ENCODE measurements at regions not wholly inside any gene's neighbourhood (a gene's known extent, or its start where the extent isn't known, plus 50 kb on each side); places are given as distances from the start of the nearest gene placed in this dataset.

DNA sequence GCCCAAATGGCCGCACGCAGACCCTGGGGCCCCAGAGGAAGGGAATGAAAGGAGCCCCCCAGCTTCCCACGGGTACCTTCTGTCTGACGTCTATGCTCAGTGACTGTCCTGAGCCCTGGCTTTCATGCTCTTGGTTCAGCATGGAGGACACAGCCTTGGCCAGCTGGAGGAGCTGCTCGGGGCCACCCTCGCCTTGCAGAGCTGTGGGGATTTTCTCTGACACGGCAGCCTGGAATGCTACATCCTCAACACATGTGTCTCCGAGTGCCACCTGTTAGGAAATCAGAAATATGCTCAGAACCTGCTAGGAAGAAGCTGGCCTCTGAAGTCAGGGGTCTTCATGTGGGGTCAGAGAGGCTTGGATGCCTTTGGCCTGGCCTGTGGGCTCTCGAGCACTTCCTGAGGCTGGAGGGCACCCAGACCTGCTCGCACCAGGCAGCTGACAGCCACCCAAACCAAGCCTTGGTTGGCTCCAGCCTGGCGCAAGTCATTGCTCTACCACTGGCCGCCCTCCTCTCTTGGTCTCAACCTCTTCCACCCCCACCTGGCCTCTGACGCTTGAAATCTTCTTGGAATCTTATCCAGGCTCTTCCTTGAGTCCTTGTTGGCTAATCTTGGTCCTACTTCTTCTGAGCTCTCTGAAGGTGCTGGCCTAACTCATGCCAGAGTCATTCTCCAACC, 63.7 kb upstream of the BCO1 start:
- WGBS = 88% methylated on average over 13 of the region's 13 CpGs
- TF ChIP-seq, protein P1, sequence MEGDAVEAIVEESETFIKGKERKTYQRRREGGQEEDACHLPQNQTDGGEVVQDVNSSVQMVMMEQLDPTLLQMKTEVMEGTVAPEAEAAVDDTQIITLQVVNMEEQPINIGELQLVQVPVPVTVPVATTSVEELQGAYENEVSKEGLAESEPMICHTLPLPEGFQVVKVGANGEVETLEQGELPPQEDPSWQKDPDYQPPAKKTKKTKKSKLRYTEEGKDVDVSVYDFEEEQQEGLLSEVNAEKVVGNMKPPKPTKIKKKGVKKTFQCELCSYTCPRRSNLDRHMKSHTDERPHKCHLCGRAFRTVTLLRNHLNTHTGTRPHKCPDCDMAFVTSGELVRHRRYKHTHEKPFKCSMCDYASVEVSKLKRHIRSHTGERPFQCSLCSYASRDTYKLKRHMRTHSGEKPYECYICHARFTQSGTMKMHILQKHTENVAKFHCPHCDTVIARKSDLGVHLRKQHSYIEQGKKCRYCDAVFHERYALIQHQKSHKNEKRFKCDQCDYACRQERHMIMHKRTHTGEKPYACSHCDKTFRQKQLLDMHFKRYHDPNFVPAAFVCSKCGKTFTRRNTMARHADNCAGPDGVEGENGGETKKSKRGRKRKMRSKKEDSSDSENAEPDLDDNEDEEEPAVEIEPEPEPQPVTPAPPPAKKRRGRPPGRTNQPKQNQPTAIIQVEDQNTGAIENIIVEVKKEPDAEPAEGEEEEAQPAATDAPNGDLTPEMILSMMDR (IDR thresholded peaks at IDR 0.05) = no peak
- no peak for TF ChIP-seq POLR2AphosphoS5 (IDR thresholded peaks at IDR 0.05)
- no peak for TF ChIP-seq POLR2A (IDR thresholded peaks at IDR 0.05)
- Histone ChIP-seq H3K27ac (no peak overlapping the region), H3K27me3 (replicated peaks; ENCODE audit: insufficient read depth) (no peaks in the 10 kb centered on the region), H3K4me1 (replicated peaks) (no peaks in the 10 kb centered on the region), H3K9me3 (no peaks in the 10 kb centered on the region), H3K4me3 (no peak overlapping the region), H3K36me3 (no peaks in the 10 kb centered on the region)
- DNase-seq (ENCODE audit: low spot score) = no peak
- intact Hi-C loops (cut with DNase I) = no loop called here

DNA sequence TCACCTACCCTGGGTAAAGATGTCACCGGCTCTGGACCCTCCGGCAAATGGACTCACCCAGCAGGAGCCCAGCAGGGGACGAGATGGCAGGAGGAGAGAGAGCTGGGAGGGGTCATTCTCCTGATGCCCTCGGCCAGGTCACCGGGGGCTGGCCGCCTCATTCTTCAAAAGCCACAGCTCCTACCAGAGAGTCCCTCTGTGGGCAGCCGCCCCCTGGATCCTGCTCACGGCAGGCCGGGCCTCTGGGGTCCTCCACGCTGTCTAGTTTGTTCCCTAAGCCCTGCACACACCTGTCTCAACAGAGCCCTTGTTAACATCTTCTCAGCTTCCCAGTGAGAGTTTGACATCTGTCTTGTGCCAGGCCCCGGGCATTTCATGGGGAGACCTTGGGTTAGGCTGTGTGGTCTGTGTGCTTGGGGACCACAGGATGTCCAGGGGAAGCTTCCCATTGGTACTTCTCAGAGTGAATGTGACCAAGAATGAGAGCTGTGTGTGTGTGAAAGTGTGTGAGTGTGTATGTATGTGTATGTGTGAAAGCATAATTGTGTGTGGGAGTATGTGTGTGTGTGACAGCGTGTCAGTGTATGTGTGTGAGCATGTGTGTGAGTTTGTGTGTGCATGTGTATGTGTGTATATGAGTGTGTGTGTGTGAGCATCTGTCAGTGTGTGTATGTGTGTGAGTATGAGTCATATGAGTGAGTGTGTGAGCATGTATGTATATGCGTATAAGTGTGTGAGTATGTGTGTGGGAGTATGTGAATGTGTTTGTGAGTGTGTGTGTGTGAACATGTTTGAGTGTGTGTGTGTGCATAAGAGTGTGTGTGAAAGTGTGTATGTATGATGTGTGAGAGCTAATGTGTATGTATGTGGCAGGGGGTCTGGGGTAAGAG, 65.5 kb upstream of the BCO1 start:
- 73% methylated on average over 13 of the region's 13 CpGs for WGBS
- H3K27me3 ChIP-seq (replicated peaks; ENCODE audit: insufficient read depth) = no peaks in the 10 kb centered on the region
- no peak overlapping the region for H3K4me3 ChIP-seq
- no peak overlapping the region for H3K27ac ChIP-seq
- DNase-seq (ENCODE audit: low spot score) = no peak
- no peaks in the 10 kb centered on the region for H3K4me1 ChIP-seq (replicated peaks)
- H3K36me3 ChIP-seq = no peaks in the 10 kb centered on the region
- intact Hi-C loops (cut with DNase I) = no loop called here
- TF ChIP-seq POLR2A (IDR thresholded peaks at IDR 0.05) (no peak), POLR2AphosphoS5 (IDR thresholded peaks at IDR 0.05) (no peak)
- TF ChIP-seq, protein P1 (IDR thresholded peaks at IDR 0.05) = no peak
- no peaks in the 10 kb centered on the region for H3K9me3 ChIP-seq

DNA sequence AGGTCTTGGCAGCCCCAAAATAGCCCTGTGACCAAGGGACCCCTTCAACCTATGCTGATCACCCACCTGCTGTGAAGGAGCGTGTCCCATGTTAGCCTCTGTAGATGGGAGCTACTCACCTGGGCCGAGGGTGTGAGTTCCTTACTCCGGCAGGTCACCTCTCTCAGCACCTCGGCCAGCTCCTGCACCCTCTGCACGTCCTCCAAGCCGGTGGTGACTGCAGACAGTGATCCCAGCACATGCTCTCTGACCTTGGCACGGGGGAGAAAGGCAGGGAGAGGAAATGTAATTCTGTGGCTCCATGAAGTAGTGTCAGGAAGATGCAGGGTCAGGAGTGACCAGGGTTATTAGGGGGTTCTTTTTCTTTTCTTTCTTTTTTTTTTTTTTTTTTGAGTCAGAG, 67.7 kb upstream of the BCO1 start:
- Histone ChIP-seq H3K27me3 (replicated peaks; ENCODE audit: insufficient read depth) (no peaks in the 10 kb centered on the region), H3K36me3 (no peaks in the 10 kb centered on the region), H3K4me3 (no peak overlapping the region), H3K9me3 (no peaks in the 10 kb centered on the region), H3K27ac (no peak overlapping the region), H3K4me1 (replicated peaks) (no peaks in the 10 kb centered on the region)
- no peak for TF ChIP-seq POLR2A (IDR thresholded peaks at IDR 0.05)
- 39% methylated on average over 7 of the region's 7 CpGs for WGBS
- no peak for DNase-seq (ENCODE audit: low spot score)
- intact Hi-C loops (cut with DNase I) = no loop called here

DNA sequence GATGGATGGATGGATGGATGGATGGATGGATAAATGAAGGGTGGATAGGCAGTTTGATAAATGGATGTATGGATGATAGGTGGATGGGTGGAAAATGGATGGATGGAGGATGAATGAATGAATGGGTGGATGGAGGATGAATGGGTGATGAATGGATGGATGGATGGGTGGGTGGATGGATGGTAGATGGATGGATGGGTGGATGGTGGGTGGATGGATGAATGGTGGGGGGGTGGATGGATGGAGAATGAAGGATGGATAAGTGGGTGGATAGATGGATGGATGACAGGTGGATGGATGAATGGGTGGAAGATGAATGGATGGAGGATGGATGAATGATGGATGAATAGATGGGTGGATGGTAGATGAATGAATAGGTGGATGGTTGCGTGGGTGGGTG, 70.1 kb upstream of the BCO1 start:
- Histone ChIP-seq H3K4me3 (no peak overlapping the region), H3K9me3 (no peaks in the 10 kb centered on the region), H3K4me1 (replicated peaks) (no peaks in the 10 kb centered on the region), H3K36me3 (no peaks in the 10 kb centered on the region), H3K27ac (no peak overlapping the region), H3K27me3 (replicated peaks; ENCODE audit: insufficient read depth) (no peaks in the 10 kb centered on the region)
- 81% methylated on average over 1 of the region's 1 CpG for WGBS
- TF ChIP-seq, protein P1 (IDR thresholded peaks at IDR 0.05) = no peak
- TF ChIP-seq POLR2A (IDR thresholded peaks at IDR 0.05) (no peak), POLR2AphosphoS5 (IDR thresholded peaks at IDR 0.05) (no peak)
- intact Hi-C loops (cut with DNase I) = no loop called here
- DNase-seq (ENCODE audit: low spot score) = no peak

DNA sequence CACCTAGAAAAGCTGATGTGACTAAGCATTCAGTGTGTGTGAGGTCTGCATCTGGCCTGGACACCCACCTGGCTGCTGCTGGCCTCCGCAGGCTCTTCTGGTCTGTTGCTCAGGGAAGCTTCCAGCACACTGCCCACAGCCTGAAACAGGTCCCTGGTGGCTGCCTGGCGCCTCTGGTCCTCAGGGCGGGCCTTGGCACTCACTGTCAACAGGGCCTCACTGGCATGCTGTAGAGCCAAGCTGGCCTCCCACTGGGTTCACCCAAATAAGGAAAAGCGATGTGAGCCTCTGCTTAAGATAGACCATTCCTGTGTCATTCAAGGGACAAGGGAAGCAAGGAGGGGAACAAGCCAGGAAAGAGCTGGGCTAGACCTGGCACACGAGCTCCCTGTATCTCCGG, 70.6 kb upstream of the BCO1 start:
- TF ChIP-seq, protein P1 (IDR thresholded peaks at IDR 0.05) = no peak
- no peak for TF ChIP-seq POLR2AphosphoS5 (IDR thresholded peaks at IDR 0.05)
- no peak for TF ChIP-seq POLR2A (IDR thresholded peaks at IDR 0.05)
- Histone ChIP-seq H3K27ac (no peak overlapping the region), H3K4me3 (no peak overlapping the region), H3K27me3 (replicated peaks; ENCODE audit: insufficient read depth) (no peaks in the 10 kb centered on the region), H3K9me3 (no peaks in the 10 kb centered on the region), H3K36me3 (no peaks in the 10 kb centered on the region), H3K4me1 (replicated peaks) (no peaks in the 10 kb centered on the region)
- intact Hi-C loops (cut with DNase I) = no loop called here
- DNase-seq (ENCODE audit: low spot score) = no peak
- 64% methylated on average over 6 of the region's 6 CpGs for WGBS

All from prostate gland (tissue), 2 donors.